T-cell (primary cell): ENCODE measurements at regions not wholly inside any gene's neighbourhood (a gene's known extent, or its start where the extent isn't known, plus 50 kb on each side); places are given as distances from the start of the nearest gene placed in this dataset.

Experiments used
- ATAC-seq, 4 experiments: fragments of 200-7000 bp in 3 of 4; fragments of 150-1000 bp in 1 of 4; cut with Tn5 transposase; replicated peaks in 1 of 4; 1 replicate in 3 of 4; 2 replicates in 1 of 4; pipeline ENCODE4 v1.10.0; 2021; ENCODE audit warnings: moderate library complexity in 3 of 4, mild to moderate bottlenecking in 2 of 4, moderate number of reproducible peaks in 1 of 4
- CTCF ChIA-PET, 2 donors: fragments of 300-600 bp; sonication (Branson Sonifier 250); formaldehyde crosslinking; loops; one replicate each; lab custom pipeline; 2022; ENCODE audit warnings: antibody characterized with exemption in 2 of 2; lab: Charles Lee
- POLR2A ChIA-PET, 2 donors: fragments of 300-600 bp; sonication (Branson Sonifier 250); formaldehyde crosslinking; loops; one replicate each; lab custom pipeline; 2022; ENCODE audit warnings: antibody characterized with exemption in 2 of 2; lab: Charles Lee
- DNase-seq, 35 experiments: peaks; one replicate each; pipeline versions ENCODE4 v3.0.0 to v3.0.0-alpha.2; 2013 to 2023
- H3K27ac ChIP-seq: one replicate; pipeline ENCODE4 v1.5.1; 2013; ENCODE audit warnings: low read length
- H3K27me3 ChIP-seq, 2 experiments: replicated peaks in 1 of 2; 1 replicate in 1 of 2; 2 replicates in 1 of 2; pipeline versions ENCODE4 v1.6.1 to v1.7.0; 2013; ENCODE audit warnings: low read length in 1 of 2, mixed read lengths in 1 of 2; ENCODE audit not compliant: control insufficient read depth in 2 of 2, insufficient read depth in 2 of 2; ENCODE audit errors: extremely low read depth in 1 of 2
- H3K36me3 ChIP-seq, 2 donors: 1 replicate in 1 of 2; 2 replicates in 1 of 2; pipeline versions ENCODE4 v1.6.1 to v1.7.0; 2013; ENCODE audit warnings: low read length in 1 of 2; ENCODE audit not compliant: control insufficient read depth in 2 of 2, insufficient read depth in 1 of 2; ENCODE audit errors: extremely low read depth in 1 of 2
- H3K4me1 ChIP-seq, 2 experiments: 1 replicate in 1 of 2; 2 replicates in 1 of 2; pipeline versions ENCODE4 v1.6.1 to v1.7.0; 2013; ENCODE audit warnings: low read length in 2 of 2, mixed read lengths in 1 of 2; ENCODE audit not compliant: insufficient read depth in 2 of 2, control insufficient read depth in 1 of 2; ENCODE audit errors: extremely low read depth in 1 of 2
- H3K4me3 ChIP-seq, 2 donors: 1 replicate in 1 of 2; 2 replicates in 1 of 2; pipeline versions ENCODE4 v1.5.1 to v1.7.0; 2013; ENCODE audit warnings: mild to moderate bottlenecking in 2 of 2, low read length in 1 of 2, moderate library complexity in 1 of 2; ENCODE audit not compliant: control insufficient read depth in 1 of 2; ENCODE audit errors: extremely low read depth in 1 of 2
- H3K9me3 ChIP-seq: 2 replicates; pipeline ENCODE4 v1.7.0; 2013
- H3K27ac Mint-ChIP-seq, 2 donors: one replicate each; pipeline ENCODE4 v1.8.0; 2020 to 2021; ENCODE audit warnings: mild to moderate bottlenecking in 2 of 2, mixed read lengths in 2 of 2
- H3K27me3 Mint-ChIP-seq, 2 donors: one replicate each; pipeline ENCODE4 v1.8.0; 2021 to 2022; ENCODE audit warnings: mixed read lengths in 2 of 2
- H3K36me3 Mint-ChIP-seq: one replicate; pipeline ENCODE4 v1.8.0; 2021; ENCODE audit warnings: mixed read lengths
- H3K4me1 Mint-ChIP-seq, 3 donors: one replicate each; pipeline ENCODE4 v1.8.0; 2020 to 2022; ENCODE audit warnings: mixed read lengths in 3 of 3, mild to moderate bottlenecking in 1 of 3
- H3K4me3 Mint-ChIP-seq, 3 donors: one replicate each; pipeline ENCODE4 v1.8.0; 2020 to 2022; ENCODE audit warnings: mild to moderate bottlenecking in 3 of 3, mixed read lengths in 3 of 3, moderate library complexity in 3 of 3
- H3K9me3 Mint-ChIP-seq, 3 donors: one replicate each; pipeline ENCODE4 v1.8.0; 2020 to 2022; ENCODE audit warnings: mixed read lengths in 3 of 3
- WGBS: methylation state at CpG from one replicate; pipeline ENCODE4 v1.1.5; 2013; ENCODE audit warnings: missing lambda C conversion rate; ENCODE audit not compliant: insufficient coverage; 5-methylcytosine and 5-hydroxymethylcytosine counted together

DNA sequence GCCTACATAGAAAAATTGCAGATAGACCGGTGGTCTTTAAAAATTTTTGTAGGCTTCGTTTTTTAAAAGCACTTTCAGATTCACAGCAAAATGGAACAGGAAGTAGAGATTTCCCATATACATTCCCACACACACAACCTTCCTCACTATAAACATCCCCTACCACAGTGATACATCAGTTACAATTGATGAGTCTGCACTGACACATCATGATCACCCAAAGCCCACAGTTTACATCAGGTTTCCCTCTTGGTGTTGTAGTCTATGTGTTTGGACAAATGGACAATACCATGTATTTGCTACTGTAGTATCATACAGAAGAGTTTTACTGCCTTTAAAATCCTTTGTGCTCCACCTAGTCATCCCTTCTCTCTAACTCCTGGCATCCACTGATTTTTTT lies 113.9 kb upstream of the ADAMTS18 start:
- Histone ChIP-seq H3K4me1 (no peaks in the 10 kb centered on the region), H3K36me3 (no peaks in the 10 kb centered on the region), H3K27me3 (no peaks in the 10 kb centered on the region), H3K9me3 (no peaks in the 10 kb centered on the region), H3K27ac (no peak overlapping the region), H3K4me3 (no peak overlapping the region)
- H3K4me1 Mint-ChIP-seq, result no peaks in the 10 kb centered on the region
- H3K9me3 Mint-ChIP-seq, result no peaks in the 10 kb centered on the region
- DNase-seq (no peak), ATAC-seq (no peak)
- peaks cover 4 to 25% of the 10 kb centered on the region in 2 donors for H3K27me3 Mint-ChIP-seq
- no peak overlapping the region for H3K27ac Mint-ChIP-seq
- no peaks in the 10 kb centered on the region for H3K36me3 Mint-ChIP-seq
- CTCF ChIA-PET, result no interaction called here
- H3K4me3 Mint-ChIP-seq, result no peak overlapping the region
- WGBS, result no CpG with 5 or more reads among the region's 2 CpGs
- POLR2A ChIA-PET, result no interaction called here

- Histone ChIP-seq H3K27me3 (no peaks in the 10 kb centered on the region), H3K36me3 (no peaks in the 10 kb centered on the region), H3K9me3 (no peaks in the 10 kb centered on the region), H3K27ac (no peak overlapping the region), H3K4me3 (no peak overlapping the region), H3K4me1 (no peaks in the 10 kb centered on the region)
- H3K27me3 Mint-ChIP-seq, result peaks cover 4 to 27% of the 10 kb centered on the region in 2 donors
- ATAC-seq (no peak), DNase-seq (no peak)
- 68% methylated on average over 4 of the region's 7 CpGs for WGBS
- no peaks in the 10 kb centered on the region for H3K9me3 Mint-ChIP-seq
- H3K27ac Mint-ChIP-seq, result no peak overlapping the region
- H3K4me1 Mint-ChIP-seq, result no peaks in the 10 kb centered on the region
- no peak overlapping the region for H3K4me3 Mint-ChIP-seq
- no peaks in the 10 kb centered on the region for H3K36me3 Mint-ChIP-seq
- POLR2A ChIA-PET, result interaction anchor here in 1 of 2 donors (0.7 kb wide), 1 partner anchor 81 kb away, joined by 3 read pairs; no protein-coding TSS in a partner anchor
- CTCF ChIA-PET, result no interaction called here
Observed at GRCh38 chr16:77549876-77550275, 115.0 kb upstream of the ADAMTS18 start.

DNA sequence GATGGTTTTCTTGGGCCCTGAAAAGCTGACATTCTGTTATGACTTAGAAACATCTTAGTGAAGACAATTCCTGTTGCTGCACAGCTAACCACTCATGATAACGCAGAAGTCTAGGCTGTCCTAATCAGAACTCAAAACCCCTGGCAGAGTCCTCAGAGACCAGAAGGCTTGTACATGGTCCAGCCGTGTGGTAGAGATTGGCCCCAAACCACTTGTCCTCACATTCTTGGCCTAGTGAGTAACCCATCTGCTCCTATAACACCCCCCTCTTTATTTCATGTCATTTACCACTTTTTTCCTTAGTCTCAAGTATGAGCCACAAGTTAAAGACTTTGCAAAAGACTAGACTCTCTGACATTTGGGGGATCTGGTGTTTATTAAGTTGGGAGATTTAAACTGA lies 116.5 kb upstream of the ADAMTS18 start:
- H3K4me3 Mint-ChIP-seq, result no peak overlapping the region
- DNase-seq (no peak), ATAC-seq (no peak)
- POLR2A ChIA-PET, result no interaction called here
- Histone ChIP-seq H3K9me3 (no peaks in the 10 kb centered on the region), H3K27me3 (peaks cover 0 to 5% of the 10 kb centered on the region in 2 experiments), H3K4me3 (no peak overlapping the region), H3K27ac (no peak overlapping the region), H3K36me3 (no peaks in the 10 kb centered on the region), H3K4me1 (no peaks in the 10 kb centered on the region)
- CTCF ChIA-PET, result no interaction called here
- no peaks in the 10 kb centered on the region for H3K9me3 Mint-ChIP-seq
- no peaks in the 10 kb centered on the region for H3K4me1 Mint-ChIP-seq
- peaks cover 10 to 35% of the 10 kb centered on the region in 2 donors for H3K27me3 Mint-ChIP-seq
- no peaks in the 10 kb centered on the region for H3K36me3 Mint-ChIP-seq
- H3K27ac Mint-ChIP-seq, result no peak overlapping the region
- WGBS, result 100% methylated on average over 1 of the region's 2 CpGs

- H3K36me3 Mint-ChIP-seq, result no peaks in the 10 kb centered on the region
- 86% methylated on average over 7 of the region's 9 CpGs for WGBS
- H3K4me1 Mint-ChIP-seq, result no peaks in the 10 kb centered on the region
- ChIA-PET CTCF (no interaction called here), POLR2A (no interaction called here)
- peaks cover 8 to 27% of the 10 kb centered on the region in 2 donors for H3K27me3 Mint-ChIP-seq
- ATAC-seq, result no peak
- H3K27ac Mint-ChIP-seq, result no peak overlapping the region
- H3K27ac ChIP-seq, result no peak overlapping the region
- no peaks in the 10 kb centered on the region for H3K9me3 Mint-ChIP-seq
- H3K9me3 ChIP-seq, result no peaks in the 10 kb centered on the region
- H3K4me3 ChIP-seq, result no peak overlapping the region
- no peak for DNase-seq
- H3K36me3 ChIP-seq, result no peaks in the 10 kb centered on the region
- peaks cover 0 to 5% of the 10 kb centered on the region in 2 experiments for H3K27me3 ChIP-seq
- no peak overlapping the region for H3K4me3 Mint-ChIP-seq
- H3K4me1 ChIP-seq, result no peaks in the 10 kb centered on the region
Observed at GRCh38 chr16:77553130-77553529, 118.3 kb upstream of the ADAMTS18 start.

DNA sequence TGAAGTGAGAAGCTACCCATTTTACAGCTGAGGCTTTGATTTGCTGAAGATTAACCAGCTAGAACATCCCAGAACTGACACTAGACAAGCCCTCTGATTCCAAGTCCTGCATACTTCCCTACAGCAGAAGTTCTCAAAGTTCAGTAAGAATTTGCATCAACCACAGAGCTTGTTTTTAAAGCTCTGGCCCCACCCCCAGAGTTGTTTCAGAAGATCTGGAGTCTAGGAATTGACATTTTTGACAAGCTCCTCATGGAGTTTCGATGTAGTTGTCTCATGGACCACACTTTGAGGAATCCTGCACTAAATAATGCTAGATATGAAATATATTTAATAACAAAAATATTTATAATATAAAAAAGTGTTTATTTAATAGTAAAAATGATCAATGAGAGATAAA lies 120.3 kb upstream of the ADAMTS18 start:
- H3K36me3 Mint-ChIP-seq, result no peaks in the 10 kb centered on the region
- no peak overlapping the region for H3K27ac Mint-ChIP-seq
- no peak for ATAC-seq
- no CpG with 5 or more reads among the region's 1 CpG for WGBS
- POLR2A ChIA-PET, result no interaction called here
- CTCF ChIA-PET, result no interaction called here
- no peaks in the 10 kb centered on the region for H3K4me1 Mint-ChIP-seq
- no peaks in the 10 kb centered on the region for H3K9me3 Mint-ChIP-seq
- Histone ChIP-seq H3K9me3 (no peaks in the 10 kb centered on the region), H3K36me3 (no peaks in the 10 kb centered on the region), H3K27ac (no peak overlapping the region), H3K27me3 (peaks cover 0 to 8% of the 10 kb centered on the region in 2 experiments), H3K4me1 (no peaks in the 10 kb centered on the region), H3K4me3 (no peak overlapping the region)
- no peak for DNase-seq
- H3K4me3 Mint-ChIP-seq, result no peak overlapping the region
- H3K27me3 Mint-ChIP-seq, result peaks cover 8 to 27% of the 10 kb centered on the region in 2 donors

DNA sequence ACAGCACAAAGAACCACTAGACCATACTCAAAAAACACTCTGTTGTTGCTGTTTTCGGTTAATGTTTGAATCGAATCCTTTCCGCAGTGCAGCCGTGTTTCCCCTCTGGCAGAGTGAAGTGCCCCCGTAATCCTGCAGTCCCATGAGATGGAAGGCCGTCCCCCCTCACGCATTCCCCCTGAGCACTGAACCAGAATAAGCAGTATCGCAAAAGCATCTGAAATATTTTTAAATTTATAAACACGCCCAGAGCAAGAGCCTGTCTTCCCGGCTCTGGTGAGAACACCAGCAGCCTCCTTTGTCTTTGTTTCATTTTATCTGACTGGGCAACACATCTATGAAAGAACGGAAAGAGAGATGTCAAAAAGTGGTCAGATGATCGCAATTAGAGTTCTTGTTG lies 121.0 kb upstream of the ADAMTS18 start:
- Histone ChIP-seq H3K27ac (no peak overlapping the region), H3K36me3 (no peaks in the 10 kb centered on the region), H3K4me3 (no peak overlapping the region), H3K9me3 (no peaks in the 10 kb centered on the region), H3K27me3 (peaks cover 0 to 8% of the 10 kb centered on the region in 2 experiments), H3K4me1 (no peaks in the 10 kb centered on the region)
- DNase-seq (no peak), ATAC-seq (no peak)
- ChIA-PET POLR2A (no interaction called here), CTCF (no interaction called here)
- H3K4me3 Mint-ChIP-seq, result no peak overlapping the region
- no peak overlapping the region for H3K27ac Mint-ChIP-seq
- H3K36me3 Mint-ChIP-seq, result no peaks in the 10 kb centered on the region
- peaks cover 8 to 24% of the 10 kb centered on the region in 2 donors for H3K27me3 Mint-ChIP-seq
- 87% methylated on average over 8 of the region's 12 CpGs for WGBS
- no peaks in the 10 kb centered on the region for H3K9me3 Mint-ChIP-seq
- H3K4me1 Mint-ChIP-seq, result no peaks in the 10 kb centered on the region
